Fibroblast of skin of right quadriceps (primary cell): ENCODE measurements at regions not wholly inside any gene's neighbourhood (a gene's known extent, or its start where the extent isn't known, plus 50 kb on each side); places are given as distances from the start of the nearest gene placed in this dataset.
A peak's percentile ranks its signal among the peaks of the same experiment; 100 is the strongest.

Experiments used
- DNase-seq: peaks from one replicate; pipeline ENCODE4 v3.0.0-alpha.2; 2013

- peak; percentile 49 for DNase-seq
Measured at GRCh38 chr2:26530696-26531095, 52.8 kb upstream of the OTOF start.

GRCh38 chr2:26530240-26530540, 52.3 kb upstream of the OTOF start:
- no peak for DNase-seq

DNA sequence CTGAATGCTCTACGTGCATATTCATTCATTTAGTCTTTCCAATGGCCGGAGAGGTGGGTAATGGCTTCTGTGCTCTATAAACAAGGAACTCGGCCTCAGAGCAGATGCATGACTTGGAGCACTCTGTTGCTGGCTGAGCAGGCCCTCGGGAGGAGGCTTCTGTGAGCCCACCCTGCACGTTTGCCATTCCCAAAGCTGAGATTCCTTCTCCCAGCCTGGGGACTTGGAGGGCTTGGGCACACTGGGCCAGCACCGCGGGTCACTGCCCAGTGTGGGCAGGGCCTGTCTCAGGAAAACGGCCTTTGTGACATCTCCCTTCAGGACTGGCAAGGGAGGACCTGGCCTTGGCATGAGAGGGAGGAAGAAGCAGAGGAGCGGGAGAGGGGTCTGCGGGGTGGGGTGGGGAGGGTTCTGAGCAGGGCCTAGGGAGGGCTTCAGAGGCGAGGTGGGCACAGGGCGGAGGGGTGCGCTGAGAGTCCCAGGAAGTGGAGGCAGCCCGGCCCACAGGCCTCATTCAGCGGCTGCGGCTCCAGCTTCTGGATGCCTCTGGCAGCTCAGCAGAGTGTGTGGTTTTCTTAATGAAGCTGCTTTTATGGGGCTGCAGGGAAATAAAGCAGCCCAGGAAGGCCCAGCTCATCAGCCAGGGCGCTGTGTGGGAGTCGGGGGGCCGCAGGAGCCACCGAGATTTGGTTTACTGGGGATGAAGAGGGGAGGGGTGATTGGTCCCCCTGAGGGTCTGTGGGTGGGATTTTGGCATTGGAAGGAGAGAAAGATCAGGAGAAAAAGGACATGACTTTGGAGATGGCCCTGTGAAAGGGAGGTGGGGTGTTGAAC, 51.7 kb upstream of the OTOF start:
- peak; percentile 17 for DNase-seq

DNA sequence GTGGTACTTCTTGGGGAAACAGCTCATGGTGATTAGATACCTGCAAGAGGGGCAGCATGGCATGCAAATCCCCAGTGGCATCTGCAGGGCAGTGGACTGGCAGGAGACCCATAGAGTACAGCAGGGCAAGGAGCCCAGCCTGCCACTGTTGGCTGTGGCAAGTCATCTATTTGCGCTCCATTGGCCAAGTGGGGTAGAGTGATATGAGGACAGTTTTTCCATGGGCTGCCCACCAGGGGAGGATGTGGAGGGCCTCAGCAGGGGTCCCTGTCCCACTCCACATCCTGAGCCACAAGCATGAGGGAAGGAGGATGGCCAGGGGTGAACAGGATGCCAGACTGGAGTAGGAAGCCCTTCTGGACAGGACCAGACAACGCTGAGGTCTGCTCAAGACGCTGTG, 50.9 kb upstream of the OTOF start:
- DNase-seq, result no peak

- DNase-seq, result no peak
Measured at GRCh38 chr2:26527726-26528585, 50.0 kb upstream of the OTOF start.
